Neural cell (in vitro differentiated cells): ENCODE measurements at regions not wholly inside any gene's neighbourhood (a gene's known extent, or its start where the extent isn't known, plus 50 kb on each side); places are given as distances from the start of the nearest gene placed in this dataset.

Experiments
- H2AFZ ChIP-seq: fragments of 200-600, 300-800 bp; sonication (generic), shearing (Covaris generic); 2 replicates; pipeline ENCODE4 v1.6.0; 2014; ENCODE audit warnings: low read depth, mild to moderate bottlenecking, antibody characterized with exemption, low read length, moderate library complexity
- H3F3A ChIP-seq: fragments of 200-600 bp; shearing (Covaris generic); 2 replicates; pipeline ENCODE4 v1.6.1; 2016; ENCODE audit warnings: mild to moderate bottlenecking, moderate library complexity, mixed read lengths, antibody characterized with exemption, low read length; ENCODE audit not compliant: insufficient read depth, poor library complexity, severe bottlenecking
- H3K27ac ChIP-seq: fragments of 200-600, 300-800 bp; sonication (generic), shearing (Covaris generic); 2 replicates; pipeline ENCODE4 v1.5.1; 2014; ENCODE audit warnings: mild to moderate bottlenecking, low read length, moderate library complexity
- H3K27me3 ChIP-seq: fragments of 300-800, 200-600 bp; sonication (generic), shearing (Covaris generic); 2 replicates; pipeline ENCODE4 v1.6.0; 2014; ENCODE audit warnings: mild to moderate bottlenecking, low read depth, low read length, moderate library complexity; ENCODE audit not compliant: insufficient read depth
- H3K36me3 ChIP-seq: fragments of 300-800, 200-600 bp; sonication (generic), shearing (Covaris generic); 2 replicates; pipeline ENCODE4 v1.5.1; 2014; ENCODE audit warnings: mild to moderate bottlenecking, antibody characterized with exemption, low read length, moderate library complexity; ENCODE audit not compliant: insufficient read depth
- H3K4me2 ChIP-seq: fragments of 300-800, 200-600 bp; sonication (generic), shearing (Covaris generic); 2 replicates; pipeline ENCODE4 v1.6.0; 2014; ENCODE audit warnings: mild to moderate bottlenecking, low read length
- H3K4me3 ChIP-seq: fragments of 300-800, 200-600 bp; sonication (generic), shearing (Covaris generic); 2 replicates; pipeline ENCODE4 v1.5.1; 2014; ENCODE audit warnings: mild to moderate bottlenecking, low read length, moderate library complexity
- H3K79me2 ChIP-seq: fragments of 200-600 bp; shearing (Covaris generic); replicated peaks from 2 replicates; pipeline ENCODE4 v1.6.0; 2014; ENCODE audit warnings: mild to moderate bottlenecking, low read length, moderate library complexity; ENCODE audit not compliant: insufficient read depth
- H3K9ac ChIP-seq: fragments of 300-800, 200-600 bp; sonication (generic), shearing (Covaris generic); 2 replicates; pipeline ENCODE4 v1.6.1; 2016; ENCODE audit warnings: mild to moderate bottlenecking, low read length, mixed read lengths
- H3K9me2 ChIP-seq: fragments of 200-600 bp; shearing (Covaris generic); 2 replicates; pipeline ENCODE4 v1.6.1; 2016; ENCODE audit warnings: mild to moderate bottlenecking, low read length, mixed read lengths; ENCODE audit not compliant: insufficient read depth
- H3K9me3 ChIP-seq: fragments of 200-600, 300-800 bp; sonication (generic), shearing (Covaris generic); 2 replicates; pipeline ENCODE4 v1.6.1; 2016; ENCODE audit warnings: mild to moderate bottlenecking, mixed run types, low read length, moderate library complexity, mixed read lengths
- H4K20me1 ChIP-seq: fragments of 200-600 bp; shearing (Covaris generic); 2 replicates; pipeline ENCODE4 v1.6.1; 2016; ENCODE audit warnings: mild to moderate bottlenecking, mixed run types; ENCODE audit not compliant: insufficient read depth
- CTCF ChIP-seq: fragments of 450-650 bp; IDR thresholded peaks from 2 replicates; pipeline ENCODE4 v1.5.1; 2014; ENCODE audit warnings: antibody characterized with exemption, mild to moderate bottlenecking, moderate library complexity; ENCODE audit not compliant: poor library complexity, severe bottlenecking
- EP300 ChIP-seq: fragments of 450-650 bp; conservative IDR thresholded peaks from 2 replicates; pipeline ENCODE4 v1.6.1; 2014; ENCODE audit warnings: antibody characterized with exemption, mild to moderate bottlenecking, moderate library complexity; ENCODE audit not compliant: poor library complexity, severe bottlenecking
- EZH2 ChIP-seq: fragments of 200-600, 300-800 bp; shearing (Covaris generic), sonication (generic); IDR thresholded peaks from 2 replicates; pipeline ENCODE4 v1.6.1; 2014; ENCODE audit warnings: antibody characterized with exemption, low read length, borderline replicate concordance, mild to moderate bottlenecking; ENCODE audit not compliant: insufficient read depth, poor library complexity, severe bottlenecking
- MXI1 ChIP-seq: fragments of 450-650 bp; conservative IDR thresholded peaks from 2 replicates; pipeline ENCODE4 v1.6.1; 2014; ENCODE audit warnings: antibody characterized with exemption, mild to moderate bottlenecking; ENCODE audit not compliant: poor library complexity, severe bottlenecking
- POLR2AphosphoS5 ChIP-seq: IDR thresholded peaks from 2 replicates; pipeline ENCODE4 v1.6.1; 2012
- RAD21 ChIP-seq: fragments of 450-650 bp; conservative IDR thresholded peaks from 2 replicates; pipeline ENCODE4 v1.6.1; 2014; ENCODE audit warnings: antibody characterized with exemption, mild to moderate bottlenecking, moderate library complexity
- REST ChIP-seq: IDR thresholded peaks from 2 replicates; pipeline ENCODE4 v1.6.1; 2012; ENCODE audit warnings: borderline replicate concordance
- SMC3 ChIP-seq: fragments of 450-650 bp; conservative IDR thresholded peaks from 2 replicates; pipeline ENCODE4 v1.6.1; 2014; ENCODE audit warnings: antibody characterized with exemption, mild to moderate bottlenecking, moderate library complexity; ENCODE audit not compliant: poor library complexity
- TAF1 ChIP-seq: IDR thresholded peaks from 2 replicates; pipeline ENCODE4 v1.6.1; 2012; ENCODE audit warnings: low read depth

- Histone ChIP-seq H3K79me2 (no peaks in the 10 kb centered on the region), H3K27ac (no peak overlapping the region), H3K4me2 (no peak overlapping the region), H2AFZ (no peak overlapping the region), H3F3A (no peaks in the 10 kb centered on the region), H3K36me3 (no peaks in the 10 kb centered on the region), H4K20me1 (no peaks in the 10 kb centered on the region), H3K4me3 (no peak overlapping the region), H3K9ac (no peak overlapping the region), H3K27me3 (no peaks in the 10 kb centered on the region), H3K9me2 (no peaks in the 10 kb centered on the region), H3K9me3 (no peaks in the 10 kb centered on the region)
- no peak for TF ChIP-seq TAF1
- no peak for TF ChIP-seq REST
- no peak for TF ChIP-seq SMC3
- TF ChIP-seq EZH2: no peak
- TF ChIP-seq POLR2AphosphoS5: no peak
- TF ChIP-seq MXI1: no peak
- no peak for TF ChIP-seq RAD21
- no peak for TF ChIP-seq EP300
- no peak for TF ChIP-seq CTCF
Observed at GRCh38 chrX:122565952-122566351, 618.1 kb upstream of the GRIA3 start.

GRCh38 chrX:122566401-122566800, 617.7 kb upstream of the GRIA3 start:
- TF ChIP-seq EZH2 (no peak), EP300 (no peak), REST (no peak), POLR2AphosphoS5 (no peak), CTCF (no peak), TAF1 (no peak), SMC3 (no peak), MXI1 (no peak), RAD21 (no peak)
- H3K4me3 ChIP-seq: no peak overlapping the region
- H3K9me3 ChIP-seq: no peaks in the 10 kb centered on the region
- no peaks in the 10 kb centered on the region for H3F3A ChIP-seq
- no peaks in the 10 kb centered on the region for H3K36me3 ChIP-seq
- no peaks in the 10 kb centered on the region for H3K9me2 ChIP-seq
- H4K20me1 ChIP-seq: no peaks in the 10 kb centered on the region
- no peaks in the 10 kb centered on the region for H3K79me2 ChIP-seq
- H2AFZ ChIP-seq: no peak overlapping the region
- no peak overlapping the region for H3K4me2 ChIP-seq
- no peak overlapping the region for H3K27ac ChIP-seq
- no peak overlapping the region for H3K9ac ChIP-seq
- no peaks in the 10 kb centered on the region for H3K27me3 ChIP-seq
